Hematopoietic multipotent progenitor cell treated with erythropoietin and hydrocortisone succinate and interleukin-3 and kit ligand, for 8 days (in vitro differentiated cells): ENCODE measurements at regions not wholly inside any gene's neighbourhood (a gene's known extent, or its start where the extent isn't known, plus 50 kb on each side); places are given as distances from the start of the nearest gene placed in this dataset.
"Not testable (repeated sequence)": the region's sequence is repeated elsewhere in the genome, so short reads cannot be mapped to it uniquely, and the experiment has no call there.

Experiments
- DNase-seq: peaks from one replicate; pipeline ENCODE4 v3.0.0-alpha.2; 2015

- no peak for DNase-seq
These were observed 239.1 kb upstream of the ARID2 start for GRCh38 chr12:45490232-45490881.

- DNase-seq = no peak
These were observed 235.2 kb upstream of the ARID2 start for GRCh38 chr12:45494279-45494678.

- no peak for DNase-seq
These were observed 230.9 kb upstream of the ARID2 start for GRCh38 chr12:45498645-45499044.

GRCh38 chr12:45502481-45503128 lies 226.9 kb upstream of the ARID2 start:
- DNase-seq = no peak

- DNase-seq = no peak
These were observed 225.6 kb upstream of the ARID2 start for GRCh38 chr12:45503899-45504298.

GRCh38 chr12:45504316-45505010 lies 225.0 kb upstream of the ARID2 start:
- peak; percentile 57 for DNase-seq

GRCh38 chr12:45509187-45509586 lies 220.3 kb upstream of the ARID2 start:
- no peak for DNase-seq

GRCh38 chr12:45509621-45510020 lies 219.9 kb upstream of the ARID2 start:
- no peak for DNase-seq

GRCh38 chr12:45517381-45517780 lies 212.1 kb upstream of the ARID2 start:
- DNase-seq = no peak

- peak; percentile 9 for DNase-seq
These were observed 210.9 kb upstream of the ARID2 start for GRCh38 chr12:45518291-45519235.

GRCh38 chr12:45522227-45522626 lies 207.3 kb upstream of the ARID2 start:
- DNase-seq = no peak

GRCh38 chr12:45526823-45527222 lies 202.7 kb upstream of the ARID2 start:
- DNase-seq = not testable (repeated sequence)

- DNase-seq = no peak
These were observed 197.4 kb upstream of the ARID2 start for GRCh38 chr12:45532113-45532512.

GRCh38 chr12:45535610-45536180 lies 193.8 kb upstream of the ARID2 start:
- no peak for DNase-seq

GRCh38 chr12:45536284-45536683 lies 193.2 kb upstream of the ARID2 start:
- no peak for DNase-seq

- no peak for DNase-seq
These were observed 188.7 kb upstream of the ARID2 start for GRCh38 chr12:45540661-45541341.

- peak; percentile 79 for DNase-seq
These were observed 185.6 kb upstream of the ARID2 start for GRCh38 chr12:45543887-45544286.

- no peak for DNase-seq
These were observed 183.0 kb upstream of the ARID2 start for GRCh38 chr12:45546545-45546944.

- no peak for DNase-seq
These were observed 182.4 kb upstream of the ARID2 start for GRCh38 chr12:45547132-45547531.

GRCh38 chr12:45547822-45548221 lies 181.7 kb upstream of the ARID2 start:
- DNase-seq = peak; percentile 23

- DNase-seq = no peak
These were observed 181.1 kb upstream of the ARID2 start for GRCh38 chr12:45548426-45548825.

- DNase-seq = no peak
These were observed 180.1 kb upstream of the ARID2 start for GRCh38 chr12:45549337-45549902.
